Fibroblast of the aortic adventitia (primary cell): ENCODE measurements at regions not wholly inside any gene's neighbourhood (a gene's known extent, or its start where the extent isn't known, plus 50 kb on each side); places are given as distances from the start of the nearest gene placed in this dataset.
"Not testable (repeated sequence)": the region's sequence is repeated elsewhere in the genome, so short reads cannot be mapped to it uniquely, and the experiment has no call there.

Experiments
- DNase-seq: peaks from one replicate; pipeline ENCODE4 v3.0.0-alpha.2; 2010; ENCODE audit warnings: low read depth
- H3K4me3 ChIP-seq: 2 replicates; pipeline ENCODE4 v1.5.1; 2011; ENCODE audit warnings: low read depth, mild to moderate bottlenecking, control low read depth, low read length, moderate library complexity
- CTCF ChIP-seq: IDR thresholded peaks from 2 replicates; pipeline ENCODE4 v1.5.1; 2011; ENCODE audit warnings: mild to moderate bottlenecking, low read length, control low read depth, inconsistent platforms; ENCODE audit not compliant: insufficient read depth

GRCh38 chr7:3117488-3118231 is 74.0 kb upstream of the CARD11 start:
- TF ChIP-seq CTCF: no peak
- H3K4me3 ChIP-seq: no peak overlapping the region
- DNase-seq: no peak

- not testable (repeated sequence) for DNase-seq, H3K4me3 ChIP-seq
These were observed 75.8 kb upstream of the CARD11 start for GRCh38 chr7:3119352-3119927.

- no peak for DNase-seq
- no peak overlapping the region for H3K4me3 ChIP-seq
- no peak for TF ChIP-seq CTCF
These were observed 76.3 kb upstream of the CARD11 start for GRCh38 chr7:3119963-3120362.

- no peak for TF ChIP-seq CTCF
- DNase-seq: no peak
- no peak overlapping the region for H3K4me3 ChIP-seq
These were observed 76.8 kb upstream of the CARD11 start for GRCh38 chr7:3120513-3120912.

GRCh38 chr7:3128857-3129490 is 85.3 kb upstream of the CARD11 start:
- H3K4me3 ChIP-seq: no peak overlapping the region
- TF ChIP-seq CTCF: no peak

GRCh38 chr7:3133811-3134385 is 90.2 kb upstream of the CARD11 start:
- no peak for TF ChIP-seq CTCF
- no peak overlapping the region for H3K4me3 ChIP-seq
- DNase-seq: no peak

More at GRCh38 chr7:3128857-3129490, 85.3 kb upstream of the CARD11 start:
- DNase-seq: no peak

GRCh38 chr7:3134745-3135144 is 91.1 kb upstream of the CARD11 start:
- no peak for TF ChIP-seq CTCF
- no peak overlapping the region for H3K4me3 ChIP-seq
- DNase-seq: no peak
